B cell (primary cell): ENCODE measurements at regions not wholly inside any gene's neighbourhood (a gene's known extent, or its start where the extent isn't known, plus 50 kb on each side); places are given as distances from the start of the nearest gene placed in this dataset.

Source experiments
- CTCF ChIP-seq: fragments of 200-600 bp; IDR thresholded peaks from one replicate; pipeline ENCODE4 v1.8.0; 2022; ENCODE audit warnings: antibody characterized with exemption, mild to moderate bottlenecking
- EZH2 ChIP-seq: IDR thresholded peaks from 2 replicates; pipeline ENCODE4 v1.6.1; 2012; ENCODE audit warnings: borderline replicate concordance, low read depth, mild to moderate bottlenecking, moderate library complexity, low read length; ENCODE audit not compliant: insufficient read depth, poor library complexity, severe bottlenecking

GRCh38 chr19:28424077-28424476 is 788.9 kb downstream of the UQCRFS1 start:
- no peak for TF ChIP-seq CTCF
- no peak for TF ChIP-seq EZH2
